A204.1 (cell line): ENCODE measurements at regions not wholly inside any gene's neighbourhood (a gene's known extent, or its start where the extent isn't known, plus 50 kb on each side); places are given as distances from the start of the nearest gene placed in this dataset.
"Not testable (repeated sequence)": the region's sequence is repeated elsewhere in the genome, so short reads cannot be mapped to it uniquely, and the experiment has no call there.

Source experiments
- FAIRE-seq: peaks from 2 replicates; lab custom pipeline; 2012; peaks lifted over from hg19 to GRCh38; lab: Jason Lieb, UNC

GRCh38 chr22:48631288-48631863 lies 1196.3 kb downstream of the BRD1 start:
- no peak for FAIRE-seq

DNA sequence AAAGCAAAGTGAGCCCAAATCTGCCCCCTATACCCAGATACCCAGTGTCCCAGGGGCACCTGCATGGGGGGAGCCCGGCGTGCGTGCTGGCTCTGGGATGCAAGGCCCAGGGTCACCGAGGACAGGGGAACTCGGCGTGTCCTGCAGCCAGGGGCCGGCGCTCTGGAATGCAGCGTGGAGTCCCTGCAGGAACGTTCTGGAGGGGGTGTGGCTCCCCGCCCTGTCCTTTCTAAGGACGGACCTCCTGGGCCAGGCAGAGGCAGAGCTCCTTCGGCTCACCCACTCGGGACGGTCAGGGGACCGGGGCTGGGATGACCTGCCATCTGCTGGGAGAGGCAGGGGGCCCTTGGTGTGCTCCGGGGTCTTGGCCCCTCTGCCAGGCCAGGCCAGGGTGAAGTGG lies 1196.8 kb downstream of the BRD1 start:
- no peak for FAIRE-seq

DNA sequence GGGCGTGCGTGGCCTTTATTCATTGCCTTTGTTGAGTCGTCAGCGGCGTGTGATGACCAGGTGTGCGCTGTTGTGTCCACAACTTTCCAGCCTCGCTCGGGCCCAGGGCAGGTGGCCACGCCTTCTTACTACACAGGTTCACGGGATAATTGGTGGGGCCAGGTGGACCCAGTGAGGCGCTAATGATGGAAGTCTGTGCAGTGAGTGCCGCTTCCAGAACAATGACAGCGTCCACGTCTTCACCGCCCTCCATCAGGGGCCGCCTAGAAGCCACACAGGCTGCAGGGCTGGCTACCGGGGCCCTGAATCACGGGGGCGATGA lies 1197.3 kb downstream of the BRD1 start:
- FAIRE-seq = no peak

- FAIRE-seq = no peak
These were observed 1197.8 kb downstream of the BRD1 start for GRCh38 chr22:48629631-48630432.

DNA sequence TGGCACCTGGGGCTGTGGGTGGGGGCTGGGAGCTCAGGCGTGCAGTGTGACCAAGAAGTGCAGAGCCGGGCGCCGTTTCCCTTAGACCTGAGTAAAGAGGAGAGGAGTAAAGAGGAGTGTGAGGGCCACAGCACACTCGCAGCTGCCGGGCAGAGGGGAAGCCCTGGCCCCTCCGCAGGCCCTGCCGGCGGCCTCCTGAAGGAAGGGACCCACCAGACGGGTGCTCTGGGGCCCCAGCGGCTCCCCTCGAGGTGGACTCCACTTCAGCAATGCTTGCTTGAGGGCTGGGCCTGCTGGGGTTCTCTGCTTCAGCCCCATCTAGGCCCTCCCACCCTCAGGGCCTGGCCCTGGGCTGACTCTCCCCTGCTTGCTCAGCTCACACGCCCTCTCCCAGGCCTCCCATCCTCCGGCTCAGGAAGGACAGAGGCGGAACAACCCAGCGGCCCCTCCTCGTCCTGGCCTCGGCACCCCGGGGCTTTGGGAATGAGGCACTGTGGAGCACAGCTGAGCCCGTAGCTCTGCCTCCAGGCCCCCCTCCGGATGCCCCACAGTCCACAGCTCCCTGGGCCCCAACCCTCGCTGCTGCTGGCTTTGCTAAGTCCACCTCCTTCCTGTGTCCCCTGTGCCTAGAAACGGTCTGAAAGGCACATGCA lies 1198.7 kb downstream of the BRD1 start:
- no peak for FAIRE-seq

GRCh38 chr22:48627966-48628365 lies 1199.7 kb downstream of the BRD1 start:
- no peak for FAIRE-seq

GRCh38 chr22:48627203-48627602 lies 1200.5 kb downstream of the BRD1 start:
- FAIRE-seq = no peak

GRCh38 chr22:48624401-48624800 lies 1203.3 kb downstream of the BRD1 start:
- no peak for FAIRE-seq

- FAIRE-seq = no peak
These were observed 1204.7 kb downstream of the BRD1 start for GRCh38 chr22:48622891-48623545.

- no peak for FAIRE-seq
These were observed 1206.6 kb downstream of the BRD1 start for GRCh38 chr22:48621085-48621484.

DNA sequence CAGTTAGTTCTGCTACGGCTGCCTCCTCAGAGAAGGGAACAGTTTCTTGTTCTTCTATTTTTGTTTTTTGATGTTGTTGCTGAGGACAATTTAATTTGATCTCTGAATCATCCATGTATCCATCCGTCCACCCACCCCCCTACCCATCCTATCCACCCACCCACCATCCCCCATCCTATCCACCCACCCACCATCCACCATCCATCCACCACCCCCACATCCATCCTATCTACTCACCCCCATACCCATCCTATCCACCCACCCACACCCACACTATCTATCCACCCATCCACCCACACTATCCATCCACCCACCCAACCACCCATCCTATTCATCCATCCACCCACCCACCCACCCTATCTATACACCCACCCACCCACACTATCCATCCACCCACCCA lies 1207.2 kb downstream of the BRD1 start:
- not testable (repeated sequence) for FAIRE-seq

DNA sequence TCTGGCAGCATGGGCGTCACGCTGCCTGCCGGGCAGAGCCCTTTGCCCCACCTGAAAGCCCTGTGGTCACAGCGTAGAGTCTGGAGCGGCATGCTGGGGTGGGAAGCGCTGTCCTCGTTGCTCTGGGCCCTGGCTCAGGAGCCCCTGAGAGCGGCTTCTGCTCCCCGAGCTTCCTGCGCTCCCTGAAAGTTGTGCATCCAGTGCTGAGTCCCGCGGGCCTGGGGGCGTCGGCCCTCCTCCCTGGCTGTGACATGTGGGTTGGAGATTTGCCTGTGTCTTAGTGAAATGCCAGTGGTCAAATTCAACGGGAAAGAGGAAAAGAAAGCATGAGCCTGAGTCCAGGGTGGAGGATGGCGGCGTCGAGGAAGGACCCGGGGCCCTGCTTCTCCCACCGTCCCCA lies 1208.0 kb downstream of the BRD1 start:
- FAIRE-seq = no peak

DNA sequence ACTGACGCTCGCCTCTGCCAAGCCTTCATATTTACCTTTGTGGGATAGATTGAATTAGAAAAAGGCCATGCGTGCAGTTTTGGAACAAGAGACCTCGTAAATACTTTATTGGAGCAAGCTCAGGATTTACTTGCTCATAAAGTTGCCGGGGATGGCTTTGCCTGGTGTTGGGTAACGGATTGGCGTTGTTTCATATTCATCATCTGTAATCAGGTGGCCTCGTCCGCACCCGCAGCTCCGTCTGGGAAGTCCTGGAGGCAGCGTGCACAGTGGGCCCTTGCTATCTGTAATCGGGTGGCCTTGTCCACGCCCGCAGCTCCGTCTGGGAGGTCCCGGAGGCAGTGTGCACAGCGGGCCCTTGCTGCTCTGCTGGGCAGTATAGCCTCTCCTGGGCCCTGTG lies 1209.3 kb downstream of the BRD1 start:
- FAIRE-seq = no peak

GRCh38 chr22:48616656-48617055 lies 1211.0 kb downstream of the BRD1 start:
- FAIRE-seq = no peak

DNA sequence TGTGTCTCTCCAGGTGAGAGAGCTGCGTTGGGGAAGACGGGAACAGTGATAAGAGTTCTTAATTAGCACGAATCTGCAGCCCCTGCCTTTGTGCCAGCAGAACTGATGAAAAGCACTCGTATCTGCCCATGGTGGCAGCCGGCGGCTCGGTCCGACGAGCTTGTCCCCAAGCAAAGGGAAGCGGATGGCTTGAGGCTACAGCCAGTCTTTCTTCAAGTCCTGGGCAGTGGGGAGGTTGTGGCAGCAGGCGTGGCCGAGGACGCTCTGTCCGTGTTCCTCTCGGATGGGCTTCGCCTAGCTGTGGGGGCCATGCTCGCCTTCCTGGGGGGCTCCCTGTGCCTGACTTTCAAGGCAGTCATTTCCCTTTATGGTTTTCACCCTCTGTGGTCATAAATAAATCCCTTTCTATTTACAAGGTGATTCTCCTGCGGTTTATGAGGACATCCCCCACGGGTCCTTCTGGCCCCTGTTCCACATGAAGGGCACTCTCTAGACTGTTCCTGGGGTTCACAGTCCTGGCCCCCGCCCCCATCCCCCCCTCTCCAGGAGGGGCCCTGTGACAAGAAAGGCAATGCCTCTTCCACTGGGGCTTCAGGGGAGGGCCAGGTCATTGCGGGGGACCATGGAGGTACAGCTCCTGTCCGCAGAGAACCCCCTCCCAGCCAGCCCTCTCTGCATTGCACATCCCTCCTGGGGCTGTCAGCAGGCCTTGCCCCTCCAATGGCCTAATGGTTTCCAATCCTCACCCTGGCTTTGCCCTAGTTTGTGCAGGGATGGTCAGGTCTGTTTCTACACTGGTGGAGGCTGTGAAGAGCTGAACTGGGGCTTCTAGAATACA lies 1212.3 kb downstream of the BRD1 start:
- no peak for FAIRE-seq

- no peak for FAIRE-seq
These were observed 1214.0 kb downstream of the BRD1 start for GRCh38 chr22:48613566-48614200.

- FAIRE-seq = no peak
These were observed 1215.3 kb downstream of the BRD1 start for GRCh38 chr22:48612077-48612995.

DNA sequence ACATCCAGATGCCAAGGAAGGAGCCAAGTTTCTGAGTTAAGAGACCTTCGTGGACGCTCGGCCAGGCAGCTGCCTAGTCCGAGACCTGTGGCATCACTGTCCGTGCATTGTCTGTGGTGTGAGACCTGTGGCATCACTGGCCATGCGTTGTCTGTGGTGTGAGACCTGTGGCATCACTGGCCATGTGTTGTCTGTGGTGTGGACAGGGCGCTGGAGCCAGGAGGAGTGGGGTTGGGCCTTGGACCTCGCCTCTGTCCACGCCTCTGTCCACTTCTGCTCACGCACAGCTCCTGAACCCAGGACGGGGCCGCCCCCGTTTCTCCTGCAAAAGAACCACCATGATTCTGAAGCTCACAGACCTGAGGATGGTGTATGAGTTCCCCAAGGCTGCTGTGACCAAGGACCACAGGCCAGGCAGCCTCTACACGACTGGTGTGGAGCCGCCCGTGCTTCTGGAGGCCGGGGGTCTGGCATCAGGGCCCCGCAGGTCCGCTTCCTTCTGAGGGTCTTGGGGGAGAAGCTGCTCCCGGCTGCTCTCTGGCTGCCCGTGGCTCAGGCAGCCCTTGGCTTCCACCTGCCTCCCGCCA lies 1218.3 kb downstream of the BRD1 start:
- FAIRE-seq = no peak

DNA sequence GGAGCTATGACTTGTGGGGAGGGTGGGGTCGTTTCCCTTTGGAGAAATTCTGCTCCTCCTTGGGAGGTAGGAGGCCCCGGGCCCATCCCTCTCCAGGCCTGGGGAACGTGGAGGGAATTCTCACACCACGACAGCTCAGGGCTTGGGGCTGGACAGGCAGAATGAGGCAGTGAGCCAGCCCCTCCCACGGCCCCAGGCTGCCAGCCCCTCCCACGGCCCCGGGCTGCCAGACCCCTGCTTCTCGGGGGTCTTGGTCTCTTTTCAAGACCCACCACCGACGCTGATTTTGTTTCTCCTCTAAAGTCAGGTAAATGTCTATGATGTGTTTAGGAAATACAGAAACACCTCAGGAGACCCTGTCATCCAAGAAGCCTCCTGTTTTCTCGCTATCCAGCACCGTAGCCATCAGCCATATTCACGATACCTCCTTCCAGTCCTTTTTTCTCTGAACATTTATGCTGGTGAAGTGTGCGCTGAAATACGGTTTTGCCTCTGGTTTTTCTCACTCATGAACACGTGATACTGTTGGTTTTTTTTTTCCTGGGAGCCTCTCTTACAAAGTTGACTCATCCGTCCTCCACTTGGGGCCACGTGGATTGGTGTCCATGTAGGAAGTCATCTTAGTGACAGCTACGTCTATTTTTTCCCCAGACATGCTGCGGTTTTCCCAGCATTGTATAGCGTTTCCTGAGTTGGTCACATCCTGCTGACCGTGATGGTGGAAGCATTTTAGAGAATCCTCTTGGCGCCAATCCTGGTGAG lies 1219.6 kb downstream of the BRD1 start:
- no peak for FAIRE-seq
